Keratinocyte (primary cell): ENCODE measurements at regions not wholly inside any gene's neighbourhood (a gene's known extent, or its start where the extent isn't known, plus 50 kb on each side); places are given as distances from the start of the nearest gene placed in this dataset.

ENCODE experiments used
- CTCF ChIP-seq, 3 experiments: IDR thresholded peaks in 1 of 3; conservative IDR thresholded peaks in 1 of 3; optimal IDR thresholded peaks in 1 of 3; 2 replicates in 2 of 3; 3 replicates in 1 of 3; pipeline versions ENCODE3 to v1.5.1; 2011; ENCODE audit warnings: low read length in 3 of 3, mild to moderate bottlenecking in 3 of 3, moderate library complexity in 2 of 3, control low read depth in 1 of 3, inconsistent platforms in 1 of 3; ENCODE audit not compliant: insufficient read depth in 2 of 3; ENCODE audit errors: extremely low read depth in 1 of 3
- EZH2 ChIP-seq: IDR thresholded peaks from one replicate; pipeline ENCODE4 v1.6.1; 2012; ENCODE audit warnings: inconsistent platforms, mild to moderate bottlenecking, low read length, moderate library complexity

DNA sequence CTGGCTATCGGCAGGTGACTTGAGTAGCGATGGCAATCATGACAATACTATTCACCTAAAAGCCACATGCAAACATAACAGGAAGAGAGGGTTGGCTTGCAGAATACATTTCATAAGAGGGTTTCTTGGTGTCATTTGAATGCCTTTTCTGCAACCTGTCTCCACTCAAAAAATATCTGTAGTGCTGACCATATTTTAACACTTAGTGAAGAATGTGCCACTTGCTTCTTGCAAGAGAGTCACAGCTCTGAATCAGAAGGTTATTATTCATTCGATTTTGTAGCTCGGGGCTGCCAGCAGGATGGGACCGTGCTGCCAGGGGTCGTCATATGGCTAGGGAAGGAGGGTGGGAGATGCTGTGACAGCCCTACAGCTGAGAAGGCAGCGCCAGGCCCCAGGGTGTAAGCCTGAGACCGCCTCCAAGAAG, 152.0 kb upstream of the PITRM1 start:
- TF ChIP-seq CTCF (optimal IDR thresholded peaks at IDR 0.05 in 1 of 3, IDR thresholded peaks at IDR 0.05 in 1 of 3, conservative IDR thresholded peaks at IDR 0.05 in 1 of 3; ENCODE audit: extremely low read depth in 1 of 3, insufficient read depth in 2 of 3, low read length in 3 of 3): no peak
- no peak for TF ChIP-seq EZH2
